Esophagus muscularis mucosa (tissue), 4 donors: ENCODE measurements at regions not wholly inside any gene's neighbourhood (a gene's known extent, or its start where the extent isn't known, plus 50 kb on each side); places are given as distances from the start of the nearest gene placed in this dataset.

Source experiments
- DNase-seq: peaks from one replicate; pipeline ENCODE4 v3.0.0-alpha.2; 2017; ENCODE audit errors: extremely low spot score
- H3K27ac ChIP-seq, 4 donors: fragments of 200-600 bp; sonication (generic); replicated peaks in 1 of 4; 1 replicate in 3 of 4; 2 replicates in 1 of 4; pipeline ENCODE4 v1.5.1; 2016 to 2019; ENCODE audit warnings: mild to moderate bottlenecking in 1 of 4
- H3K27me3 ChIP-seq, 4 donors: fragments of 200-600 bp; sonication (generic); one replicate each; pipeline versions ENCODE4 v1.5.1 to v1.6.0; 2016 to 2019
- H3K36me3 ChIP-seq, 4 donors: fragments of 200-600 bp; sonication (generic); one replicate each; pipeline ENCODE4 v1.5.1; 2016 to 2019
- H3K4me1 ChIP-seq, 4 donors: fragments of 200-600 bp; sonication (generic); one replicate each; pipeline ENCODE4 v1.5.1; 2016 to 2019
- H3K4me3 ChIP-seq, 4 donors: fragments of 200-600 bp; sonication (generic); 1 replicate in 2 of 4; 2 replicates in 2 of 4; pipeline ENCODE4 v1.5.1; 2016 to 2019; ENCODE audit warnings: mild to moderate bottlenecking in 4 of 4, moderate library complexity in 1 of 4
- H3K9me3 ChIP-seq, 4 donors: fragments of 200-600 bp; sonication (generic); 1 replicate in 3 of 4; 2 replicates in 1 of 4; pipeline ENCODE4 v1.5.1; 2016 to 2019
- CTCF ChIP-seq, 3 experiments: fragments of 200-600 bp in 2 of 3; fragments of 450-650 bp in 1 of 3; sonication (generic) in 2 of 3; IDR thresholded peaks; one replicate each; pipeline ENCODE4 v1.5.1; 2017 to 2019; ENCODE audit warnings: antibody characterized with exemption in 3 of 3, mild to moderate bottlenecking in 2 of 3, moderate library complexity in 1 of 3
- EP300 ChIP-seq: sonication (generic); formaldehyde crosslinking; IDR thresholded peaks from one replicate; pipeline ENCODE4 v1.6.1; 2017; ENCODE audit warnings: antibody characterized with exemption
- POLR2A ChIP-seq: fragments of 450-650 bp; IDR thresholded peaks from one replicate; pipeline ENCODE4 v1.6.1; 2017; ENCODE audit warnings: antibody characterized with exemption, moderate library complexity, mild to moderate bottlenecking, low read depth
- POLR2AphosphoS5 ChIP-seq, 2 donors: sonication (generic); formaldehyde crosslinking; IDR thresholded peaks; one replicate each; pipeline ENCODE4 v1.6.1; 2017; ENCODE audit warnings: antibody characterized with exemption in 2 of 2
- WGBS: methylation state at CpG from one replicate; pipeline ENCODE4 v1.1.5; 2018; 5-methylcytosine and 5-hydroxymethylcytosine counted together
- intact Hi-C: fragments of 100-400 bp; cut with DNase I; formaldehyde crosslinking; loops from one replicate; pipeline ENCODE4 v1.15.1; 2023

GRCh38 chr10:118394301-118395200 is 52.4 kb upstream of the FAM204A start:
- intact Hi-C loops = no loop called here
- H3K4me3 ChIP-seq = peak overlapping the region in 1 of 4 donors; percentile 20
- H3K4me1 ChIP-seq = no peaks in the 10 kb centered on the region
- 16% methylated on average over 7 of the region's 8 CpGs for WGBS
- no peak for DNase-seq
- TF ChIP-seq EP300 (no peak), CTCF (IDR thresholded peaks at IDR 0.05) (no peak), POLR2AphosphoS5 (IDR thresholded peaks at IDR 0.05) (no peak), POLR2A (no peak)
- H3K27me3 ChIP-seq = peaks cover 0 to 4% (median 0%) of the 10 kb centered on the region in 4 donors
- H3K36me3 ChIP-seq = no peaks in the 10 kb centered on the region
- no peak overlapping the region for H3K27ac ChIP-seq
- H3K9me3 ChIP-seq = peaks cover 0 to 1% (median 0%) of the 10 kb centered on the region in 4 donors

- TF ChIP-seq POLR2AphosphoS5 (IDR thresholded peaks at IDR 0.05) = no peak
- TF ChIP-seq CTCF (IDR thresholded peaks at IDR 0.05) = no peak
- TF ChIP-seq EP300 = no peak
- no peak for TF ChIP-seq POLR2A
- H3K4me1 ChIP-seq = no peaks in the 10 kb centered on the region
- H3K27ac ChIP-seq = no peak overlapping the region
- WGBS = 78% methylated on average over 5 of the region's 5 CpGs
- DNase-seq = no peak
- H3K36me3 ChIP-seq = no peaks in the 10 kb centered on the region
- intact Hi-C loops = no loop called here
- peaks cover 0 to 15% (median 7%) of the 10 kb centered on the region in 4 donors for H3K9me3 ChIP-seq
- peaks cover 0 to 10% (median 0%) of the 10 kb centered on the region in 4 donors for H3K27me3 ChIP-seq
- H3K4me3 ChIP-seq = no peak overlapping the region
These were observed 50.6 kb upstream of the FAM204A start for GRCh38 chr10:118392761-118393160.
